NCI-H345 treated with DMSO at 0.1 percent for 48 hours (cell line): ENCODE measurements at regions not wholly inside any gene's neighbourhood (a gene's known extent, or its start where the extent isn't known, plus 50 kb on each side); places are given as distances from the start of the nearest gene placed in this dataset.
"Not testable (repeated sequence)": the region's sequence is repeated elsewhere in the genome, so short reads cannot be mapped to it uniquely, and the experiment has no call there.

Source experiments
- DNase-seq: peaks from one replicate; lab custom pipeline; 2025; ENCODE audit not compliant: unreplicated experiment; lab: John Stamatoyannopoulos, UW

GRCh38 chr1:94769551-94769950 lies 50.6 kb upstream of the SLC44A3 start:
- DNase-seq: no peak

GRCh38 chr1:94768036-94768435 lies 52.1 kb upstream of the SLC44A3 start:
- DNase-seq: no peak

- no peak for DNase-seq
Measured at GRCh38 chr1:94765958-94766357, 54.2 kb upstream of the SLC44A3 start.

GRCh38 chr1:94759188-94759587 lies 61.0 kb upstream of the SLC44A3 start:
- DNase-seq: no peak

- no peak for DNase-seq
Measured at GRCh38 chr1:94757931-94758330, 62.2 kb upstream of the SLC44A3 start.

- DNase-seq: no peak
Measured at GRCh38 chr1:94755675-94756074, 64.5 kb upstream of the SLC44A3 start.

GRCh38 chr1:94755016-94755415 lies 65.1 kb upstream of the SLC44A3 start:
- not testable (repeated sequence) for DNase-seq

GRCh38 chr1:94754570-94754969 lies 65.6 kb upstream of the SLC44A3 start:
- no peak for DNase-seq

- DNase-seq: no peak
Measured at GRCh38 chr1:94754095-94754494, 66.1 kb upstream of the SLC44A3 start.

GRCh38 chr1:94753171-94753972 lies 66.8 kb upstream of the SLC44A3 start:
- no peak for DNase-seq

GRCh38 chr1:94751483-94751882 lies 68.7 kb upstream of the SLC44A3 start:
- DNase-seq: not testable (repeated sequence)

GRCh38 chr1:94746635-94747525 lies 73.3 kb upstream of the SLC44A3 start:
- DNase-seq: no peak

GRCh38 chr1:94745742-94746141 lies 74.4 kb upstream of the SLC44A3 start:
- DNase-seq: no peak

- peak; percentile 50 for DNase-seq
Measured at GRCh38 chr1:94743862-94744261, 76.3 kb upstream of the SLC44A3 start.

GRCh38 chr1:94741996-94742395 lies 78.2 kb upstream of the SLC44A3 start:
- no peak for DNase-seq

- no peak for DNase-seq
Measured at GRCh38 chr1:94741510-94741909, 78.6 kb upstream of the SLC44A3 start.

- DNase-seq: no peak
Measured at GRCh38 chr1:94739521-94740061, 80.6 kb upstream of the SLC44A3 start.

GRCh38 chr1:94738371-94738770 lies 81.8 kb upstream of the SLC44A3 start:
- DNase-seq: no peak

GRCh38 chr1:94737124-94737998 lies 82.8 kb upstream of the SLC44A3 start:
- no peak for DNase-seq

- no peak for DNase-seq
Measured at GRCh38 chr1:94736549-94736948, 83.6 kb upstream of the SLC44A3 start.

GRCh38 chr1:94736073-94736472 lies 84.1 kb upstream of the SLC44A3 start:
- DNase-seq: no peak
